CD4-positive, alpha-beta T cell treated with Interleukin-2 at 100 ng/mL for 4 hours (primary cell): ENCODE measurements at regions not wholly inside any gene's neighbourhood (a gene's known extent, or its start where the extent isn't known, plus 50 kb on each side); places are given as distances from the start of the nearest gene placed in this dataset.
"Not testable (repeated sequence)": the region's sequence is repeated elsewhere in the genome, so short reads cannot be mapped to it uniquely, and the experiment has no call there.

Experiments
- DNase-seq: peaks from one replicate; pipeline ENCODE4 v3.0.0-alpha.2; 2020; ENCODE audit warnings: low spot score

DNA sequence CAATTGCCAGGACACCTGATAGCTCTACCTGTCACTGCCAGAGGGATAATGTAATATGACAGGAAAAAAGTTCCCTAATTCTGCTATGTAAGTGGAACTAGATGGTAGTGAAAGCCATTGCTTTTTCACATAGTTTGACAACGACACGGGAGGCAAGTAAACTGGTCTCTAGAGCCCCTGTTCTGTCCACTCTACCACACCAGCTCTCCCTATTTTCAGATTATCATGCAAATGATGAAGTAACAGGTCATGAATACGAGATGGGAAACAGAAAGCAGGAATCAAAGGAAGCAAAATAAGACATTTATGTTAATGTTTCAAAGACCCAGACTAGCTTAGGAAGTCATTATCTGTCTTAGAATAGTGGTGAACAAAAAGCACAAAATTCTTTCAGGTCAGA, 56.2 kb downstream of the TAF11L14 start:
- DNase-seq, result no peak

DNA sequence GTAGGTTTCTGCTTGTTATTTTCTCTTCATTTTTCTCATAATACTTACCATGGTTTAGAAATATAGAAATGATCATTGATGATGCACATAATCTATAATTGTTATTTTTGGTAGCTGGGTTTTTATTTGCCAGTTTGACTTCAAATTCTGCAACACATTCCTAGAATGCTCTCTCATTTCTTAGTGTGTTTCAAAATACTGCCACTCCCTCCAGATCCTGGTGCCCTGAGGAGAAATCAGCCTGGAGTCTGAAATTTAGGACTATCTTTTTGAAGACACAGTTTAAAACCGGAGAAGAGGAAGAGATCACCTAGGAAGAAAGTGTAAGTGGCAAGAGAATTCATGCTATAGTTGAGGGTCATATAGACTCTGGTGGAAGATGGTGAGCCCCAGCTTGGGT, 57.5 kb downstream of the TAF11L14 start:
- DNase-seq, result no peak

DNA sequence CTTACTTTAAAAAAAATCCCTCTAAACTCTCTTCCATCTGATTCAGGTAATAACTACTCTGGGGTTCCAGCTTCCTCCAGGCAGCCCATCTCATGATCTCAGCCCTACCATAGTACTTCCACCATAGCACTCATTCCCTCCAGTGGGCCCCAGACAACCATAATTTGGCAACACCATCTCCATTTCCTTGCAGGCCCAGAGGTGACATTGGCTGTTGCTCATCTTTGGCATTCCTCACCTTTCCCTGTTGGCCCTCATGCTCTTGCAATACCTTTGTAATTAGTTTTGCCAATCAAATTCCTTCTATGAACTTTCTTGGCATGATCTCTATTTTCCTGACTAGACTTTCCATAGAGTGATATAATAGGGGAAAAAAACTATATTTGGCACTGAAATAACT, 60.1 kb downstream of the TAF11L14 start:
- DNase-seq, result no peak

DNA sequence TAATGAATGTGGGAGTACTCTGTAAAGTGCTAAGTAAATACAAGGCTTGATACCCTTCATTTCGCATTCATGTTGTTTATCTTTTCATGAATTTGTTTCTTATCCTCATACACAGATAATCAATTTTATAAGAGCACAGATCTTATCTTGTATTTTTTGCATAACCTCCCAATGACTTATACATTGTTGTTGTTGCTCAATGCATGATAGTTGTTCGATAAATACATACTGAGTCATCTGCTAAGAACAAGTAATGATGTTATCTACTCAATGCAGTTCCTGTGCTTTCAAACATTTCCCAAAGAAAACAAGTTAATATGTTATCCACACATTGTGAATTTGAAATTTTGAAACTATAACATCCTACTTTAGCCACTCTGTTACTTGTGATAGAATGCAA, 60.7 kb downstream of the TAF11L14 start:
- DNase-seq, result no peak

DNA sequence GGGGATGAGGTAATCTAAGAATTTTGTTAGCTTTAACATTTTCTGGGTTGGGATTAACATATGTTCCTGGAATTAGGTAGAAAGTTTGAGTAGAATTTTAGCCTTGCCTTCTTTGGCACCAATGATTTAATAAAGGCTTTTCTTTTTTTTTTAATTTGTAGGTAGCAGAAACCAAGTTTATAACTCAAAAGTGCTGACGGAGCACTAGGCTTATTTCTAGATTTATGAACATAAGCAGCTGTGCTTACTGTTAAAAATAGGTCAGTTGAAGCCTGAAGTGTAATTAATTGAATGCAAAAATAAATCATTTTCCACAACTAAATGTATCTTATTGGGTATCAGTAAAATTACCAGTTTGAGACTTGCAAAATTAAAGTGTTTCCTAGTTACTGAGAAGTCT, 62.4 kb downstream of the TAF11L14 start:
- no peak for DNase-seq

DNA sequence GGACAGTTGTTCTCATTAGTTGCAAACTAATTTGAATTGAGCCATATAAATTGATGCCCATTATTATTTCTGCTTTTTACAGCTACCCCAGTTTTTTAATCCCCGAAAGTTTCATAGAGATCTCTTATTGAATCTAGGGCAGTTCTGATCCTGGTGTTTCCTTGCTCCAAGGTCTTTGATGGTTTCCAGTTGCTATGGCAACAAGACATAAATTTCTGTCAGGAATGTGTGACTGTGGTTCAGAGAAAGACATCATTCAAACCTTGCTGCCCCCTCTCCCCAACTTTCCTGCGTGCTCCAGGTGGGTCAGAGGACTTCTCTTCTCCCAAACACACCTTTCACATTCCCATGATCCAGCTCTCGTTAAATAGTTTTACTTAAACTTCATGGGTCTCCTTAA, 63.4 kb downstream of the TAF11L14 start:
- DNase-seq, result no peak

DNA sequence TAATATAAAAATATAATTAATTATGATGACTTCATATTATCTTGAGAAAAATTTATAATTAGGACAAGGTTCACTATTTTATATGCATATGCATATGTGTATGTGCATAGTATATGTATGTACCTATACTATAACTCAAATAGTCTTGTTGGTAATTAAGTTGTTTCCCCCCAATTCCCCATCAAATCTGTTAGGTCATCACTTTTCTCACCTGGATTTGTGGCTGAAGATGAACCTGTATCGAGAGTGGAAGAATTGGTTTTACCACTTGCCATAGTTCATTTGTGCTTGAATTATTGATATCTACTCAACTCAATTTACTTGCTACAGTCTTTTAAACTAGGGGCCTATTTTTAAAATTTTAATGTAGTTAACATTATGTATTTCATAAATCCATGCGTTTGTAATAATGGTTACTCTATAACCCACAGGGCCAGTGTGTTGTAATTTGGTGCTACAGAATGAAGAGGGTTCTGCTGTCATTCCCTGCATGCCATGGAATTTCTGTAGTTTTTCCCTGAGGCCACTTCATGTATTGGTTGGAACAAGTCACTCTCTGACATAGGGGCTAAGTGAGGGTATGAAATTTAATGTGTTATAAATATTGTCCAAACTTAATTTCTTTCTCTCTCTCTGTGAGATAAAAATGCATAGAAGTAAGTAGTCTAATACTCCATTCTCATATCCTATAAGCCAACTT, 74.9 kb downstream of the TAF11L14 start:
- no peak for DNase-seq

DNA sequence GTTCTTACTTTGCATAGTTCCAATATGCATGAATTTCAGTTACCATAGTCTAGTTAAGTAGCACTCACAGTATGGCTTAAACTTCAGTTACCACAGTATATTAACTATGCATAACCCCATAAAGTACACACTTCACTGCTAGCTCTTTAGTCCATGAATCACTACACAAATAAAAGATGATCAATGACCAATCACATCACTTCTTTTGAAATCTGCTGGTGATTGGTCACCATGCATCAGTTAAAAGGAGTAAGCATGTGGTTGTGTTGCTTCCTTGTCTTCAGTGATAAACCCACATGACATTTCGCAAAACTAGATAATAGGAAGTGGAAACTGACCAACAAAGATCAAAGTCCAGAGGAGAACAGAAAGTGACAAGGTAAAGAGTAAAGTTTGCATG, 79.0 kb downstream of the TAF11L14 start:
- no peak for DNase-seq

DNA sequence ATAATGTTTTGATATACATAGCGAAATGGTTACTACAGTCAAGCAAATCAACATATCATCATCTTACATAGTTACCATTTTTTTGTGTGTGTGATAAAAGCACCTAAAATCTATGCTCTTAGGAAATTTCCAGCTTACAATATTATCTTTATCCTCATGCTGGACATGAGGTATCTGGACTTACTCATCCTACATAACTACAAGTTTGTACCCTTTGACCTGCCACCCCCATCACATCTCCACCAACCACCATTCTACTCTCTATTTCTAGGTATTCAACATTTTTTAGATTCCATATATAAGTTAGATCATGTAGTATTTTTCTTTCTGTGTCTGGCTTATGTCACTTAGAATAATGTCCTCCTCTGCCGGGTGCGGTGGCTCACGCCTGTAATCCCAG, 79.9 kb downstream of the TAF11L14 start:
- DNase-seq, result no peak

DNA sequence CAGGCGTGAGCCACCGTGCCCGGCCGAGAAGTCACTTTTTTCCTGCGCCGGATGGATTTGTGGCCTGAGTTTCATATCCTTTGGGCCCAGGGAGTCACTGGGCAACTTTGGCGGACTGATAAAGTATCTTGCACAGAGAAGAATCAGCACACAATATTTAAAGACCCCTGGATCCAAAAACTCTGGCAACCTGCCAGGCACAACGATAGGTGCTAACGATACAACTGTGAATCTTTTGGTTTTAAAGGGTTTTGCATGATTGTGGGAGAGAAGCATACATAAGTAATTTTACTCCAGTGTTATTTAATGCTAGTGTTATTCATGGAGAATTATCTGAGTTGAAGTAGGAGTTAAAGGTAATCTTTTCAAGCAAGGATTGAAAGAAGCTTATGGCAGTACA, 85.3 kb downstream of the TAF11L14 start:
- no peak for DNase-seq

DNA sequence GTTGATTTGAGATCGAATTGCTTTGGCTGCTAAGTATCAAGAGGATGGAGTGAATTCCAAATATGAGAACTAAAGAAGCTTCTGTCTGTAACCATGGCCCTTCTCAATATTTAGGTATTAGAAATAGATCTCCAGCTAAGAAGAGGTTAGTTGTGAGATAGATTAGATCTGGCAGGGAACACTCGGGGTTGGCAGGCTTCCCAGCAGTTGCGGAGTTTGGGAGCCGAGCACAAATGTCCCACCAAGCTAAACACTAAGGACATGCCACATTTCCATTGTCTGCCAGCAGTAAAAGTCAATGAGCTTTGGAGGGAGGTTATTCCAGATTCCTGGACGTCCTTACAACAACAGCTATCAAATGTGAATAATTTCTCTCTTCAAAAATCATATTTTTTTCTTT, 85.8 kb downstream of the TAF11L14 start:
- no peak for DNase-seq

DNA sequence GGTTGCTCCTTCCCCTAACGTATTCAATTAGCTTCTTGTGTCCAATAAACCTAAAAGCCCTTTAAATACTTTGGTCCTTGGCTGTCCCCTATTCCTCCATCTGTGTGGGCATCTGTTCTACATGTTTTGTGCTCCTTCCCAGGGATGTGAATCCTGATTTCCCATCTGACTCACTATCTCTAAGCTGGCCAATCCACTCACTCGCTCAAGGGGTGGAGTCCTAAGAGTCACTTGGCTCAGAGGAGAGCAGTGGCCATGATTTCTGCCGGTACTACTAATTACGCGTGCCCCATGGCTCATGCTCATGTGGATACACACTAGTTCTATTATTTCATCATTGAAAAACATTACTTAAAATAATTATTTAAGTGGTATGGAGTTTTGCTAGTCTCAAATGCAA, 89.6 kb downstream of the TAF11L14 start:
- DNase-seq, result no peak

DNA sequence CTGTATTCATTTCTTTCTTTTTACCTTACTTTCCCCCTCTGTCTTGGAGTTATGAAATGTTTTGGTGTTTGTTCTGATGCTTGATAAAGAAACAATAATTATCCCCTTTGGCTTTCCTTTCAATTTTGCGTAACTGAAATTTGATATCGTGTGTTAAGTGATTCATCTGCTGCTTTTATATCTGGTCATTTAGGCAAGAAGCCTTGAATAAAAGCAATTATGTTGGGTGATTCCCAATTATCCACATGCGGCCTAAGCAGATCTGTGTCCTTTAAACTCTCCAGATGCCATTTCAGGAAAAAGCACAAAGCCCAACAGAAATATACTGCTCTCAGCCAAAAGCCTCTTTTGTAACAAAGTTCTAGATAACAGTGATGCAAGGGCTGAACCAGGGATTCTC, 92.8 kb downstream of the TAF11L14 start:
- no peak for DNase-seq

DNA sequence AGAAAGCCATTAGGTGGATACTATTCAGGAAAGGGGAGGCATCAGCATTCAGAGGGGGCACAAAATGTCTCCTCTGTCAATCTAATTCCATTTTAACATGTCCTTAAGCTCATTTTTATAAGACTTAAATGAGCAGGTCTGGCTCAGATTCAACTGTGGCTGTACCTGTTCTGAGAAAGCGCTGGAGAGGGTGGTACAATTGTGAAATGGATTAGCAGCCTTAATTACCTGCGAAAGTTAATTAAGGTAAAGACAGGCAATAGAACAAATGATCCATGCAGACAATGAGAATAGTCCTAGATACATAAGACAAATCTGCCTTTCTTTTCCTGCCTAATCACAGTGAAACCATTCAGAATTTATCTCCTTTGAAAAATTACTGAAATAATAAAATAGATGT, 96.2 kb downstream of the TAF11L14 start:
- DNase-seq, result no peak

DNA sequence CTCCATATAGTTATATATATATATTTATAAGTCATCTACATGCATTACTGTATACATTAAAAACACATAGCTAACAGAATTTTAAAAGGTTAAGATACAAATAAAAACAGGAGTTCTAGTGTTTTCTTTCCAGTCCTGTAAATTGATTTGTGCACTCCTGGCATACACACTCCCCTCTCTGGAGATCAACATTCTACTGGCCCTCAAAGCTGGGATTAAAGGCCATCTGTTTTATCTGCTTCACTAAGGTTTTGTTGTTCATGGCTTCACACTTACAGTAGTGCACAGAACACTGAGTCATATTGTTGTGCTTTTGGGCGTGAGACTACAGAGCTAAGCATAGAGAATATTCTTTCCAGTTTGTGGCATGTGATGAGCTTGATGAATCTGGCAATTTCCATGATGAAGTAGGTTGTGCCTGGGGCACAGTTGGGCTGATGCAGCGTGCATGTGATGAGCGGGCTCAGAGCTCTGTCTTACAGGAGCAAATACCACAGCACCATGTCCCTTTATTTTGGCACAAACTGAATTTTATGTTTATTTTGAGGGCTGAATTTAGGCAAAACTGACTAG, 98.2 kb downstream of the TAF11L14 start:
- DNase-seq, result no peak

DNA sequence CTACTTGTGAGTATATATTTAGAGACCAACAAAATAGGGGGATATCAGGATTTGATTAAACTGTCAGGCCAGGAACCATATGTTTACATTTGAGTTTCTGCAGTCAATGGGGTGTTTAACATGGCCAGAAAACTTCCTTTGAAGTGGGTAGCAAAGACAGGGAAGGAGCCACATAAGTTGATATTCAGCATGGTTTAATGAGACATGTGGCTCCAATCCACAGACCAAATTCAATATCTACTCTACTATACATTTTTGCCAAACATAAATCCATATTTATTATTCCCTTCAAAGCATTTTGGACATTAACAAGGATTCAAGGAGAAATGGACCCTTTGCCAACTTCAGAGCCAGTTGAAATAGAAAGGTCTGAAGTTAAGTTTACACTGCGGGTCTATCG, 99.8 kb downstream of the TAF11L14 start:
- no peak for DNase-seq

DNA sequence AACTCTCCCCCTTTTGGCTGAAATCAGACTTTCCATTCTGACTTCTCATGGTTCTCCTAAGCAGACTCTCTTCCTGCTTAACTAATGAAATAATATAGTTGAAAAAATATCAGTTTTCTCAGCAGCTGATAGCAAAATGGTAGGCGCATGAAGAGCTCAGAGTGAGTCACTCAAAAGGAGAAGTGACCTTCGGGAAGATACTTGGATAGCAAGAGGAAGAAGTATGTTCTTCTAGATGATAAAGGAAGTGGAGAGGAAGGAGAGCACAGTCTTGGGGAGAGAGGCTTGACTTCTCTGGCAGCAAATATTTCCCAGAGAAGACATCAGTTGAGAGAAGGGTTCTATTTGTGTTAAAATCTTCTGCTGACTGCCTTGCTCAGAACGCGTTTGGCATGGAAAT, 101.5 kb downstream of the TAF11L14 start:
- DNase-seq, result no peak

DNA sequence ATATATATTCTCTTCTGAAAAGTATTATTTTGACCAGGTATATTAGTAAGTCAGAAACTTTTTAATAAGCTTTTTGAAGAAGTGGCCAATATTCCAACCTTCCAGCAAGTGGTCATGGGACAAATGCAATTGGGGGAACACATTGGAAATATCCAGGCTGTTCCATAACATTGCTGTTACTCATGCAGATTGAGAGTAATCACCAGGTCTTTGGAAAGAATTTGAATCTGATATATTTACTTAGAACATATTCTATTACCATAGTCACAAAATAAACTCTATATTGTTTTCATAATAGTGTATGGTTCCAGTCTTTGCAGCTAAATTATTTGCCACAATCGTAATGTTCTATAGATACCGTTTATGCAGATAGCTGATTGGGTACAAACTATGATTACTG, 102.8 kb downstream of the TAF11L14 start:
- DNase-seq, result no peak

DNA sequence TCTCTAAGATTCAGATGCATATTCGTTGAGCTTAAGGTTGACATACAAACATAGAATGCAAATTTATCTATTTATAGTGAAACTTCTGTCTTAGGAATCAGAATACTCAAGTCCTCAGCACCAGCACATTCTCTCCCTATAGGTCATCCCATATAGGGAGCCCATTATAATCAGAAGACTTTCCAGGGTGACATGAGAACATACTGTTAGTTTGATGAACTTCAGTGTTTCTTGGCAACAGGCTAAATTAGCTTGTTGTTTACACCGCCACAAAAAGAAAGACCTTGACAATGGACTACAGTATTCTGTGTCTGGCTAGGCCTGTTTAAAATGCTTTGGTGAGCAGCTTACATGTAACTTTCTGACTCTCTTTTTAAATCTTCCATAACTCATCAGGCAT, 104.2 kb downstream of the TAF11L14 start:
- no peak for DNase-seq

DNA sequence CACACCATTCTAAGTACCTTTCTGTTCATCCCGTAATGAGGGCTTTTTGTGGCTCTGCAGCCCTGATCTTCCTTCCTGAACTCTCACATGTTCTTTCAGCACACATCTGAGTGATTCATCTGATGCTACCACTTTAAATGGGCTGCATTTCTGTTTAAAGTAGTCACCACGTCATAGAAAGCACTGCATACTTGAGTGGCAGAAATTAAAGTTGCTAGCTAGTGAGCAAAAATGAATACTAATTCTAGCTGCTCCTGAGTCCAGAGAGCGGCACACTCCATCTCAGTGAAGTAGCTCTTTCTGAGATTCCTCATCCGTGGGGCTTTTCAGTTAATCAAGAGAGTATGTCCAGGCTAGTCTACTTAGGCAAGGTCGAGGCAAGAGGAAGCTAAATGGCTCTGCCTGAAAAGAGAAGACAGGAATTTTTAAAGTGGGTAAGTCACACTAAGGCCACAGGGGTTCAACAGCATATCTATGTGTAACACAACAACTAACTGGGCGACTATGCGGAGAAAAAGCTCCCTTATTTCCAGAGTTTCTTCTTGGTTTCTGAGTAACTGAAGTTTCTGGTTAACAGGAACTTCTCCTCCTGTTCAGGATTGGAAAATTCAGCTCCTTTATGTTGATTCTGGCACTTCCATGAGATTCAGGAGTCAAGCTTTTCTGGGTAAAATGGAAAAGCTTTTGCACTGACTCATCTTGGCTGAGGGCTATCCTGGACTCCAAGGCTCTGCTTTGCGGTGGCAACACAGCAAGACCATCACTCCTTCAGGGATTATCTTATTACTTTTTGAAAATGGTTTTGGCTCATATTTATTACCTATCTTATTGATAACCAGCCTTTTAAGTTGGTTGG, 109.5 kb downstream of the TAF11L14 start:
- DNase-seq, result no peak

DNA sequence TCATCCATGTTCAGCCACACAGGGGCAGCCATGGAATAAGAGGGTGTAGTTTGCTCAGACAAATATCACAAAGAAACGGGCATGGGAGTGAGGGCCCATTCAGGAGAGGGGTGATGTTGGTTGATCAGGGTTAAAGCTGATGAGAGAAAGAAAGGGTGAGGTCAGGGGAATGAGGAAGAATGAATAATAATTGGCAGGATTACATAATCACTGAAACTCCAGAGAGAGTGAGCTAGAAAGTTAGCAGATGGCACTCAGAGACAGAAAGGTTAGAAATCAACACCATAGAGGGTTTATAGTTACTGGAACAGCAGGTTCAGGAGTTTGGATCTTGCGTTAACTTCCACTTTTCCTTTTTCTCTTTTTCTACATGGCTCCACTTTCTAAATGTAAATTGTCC, 113.9 kb downstream of the TAF11L14 start:
- DNase-seq, result no peak

DNA sequence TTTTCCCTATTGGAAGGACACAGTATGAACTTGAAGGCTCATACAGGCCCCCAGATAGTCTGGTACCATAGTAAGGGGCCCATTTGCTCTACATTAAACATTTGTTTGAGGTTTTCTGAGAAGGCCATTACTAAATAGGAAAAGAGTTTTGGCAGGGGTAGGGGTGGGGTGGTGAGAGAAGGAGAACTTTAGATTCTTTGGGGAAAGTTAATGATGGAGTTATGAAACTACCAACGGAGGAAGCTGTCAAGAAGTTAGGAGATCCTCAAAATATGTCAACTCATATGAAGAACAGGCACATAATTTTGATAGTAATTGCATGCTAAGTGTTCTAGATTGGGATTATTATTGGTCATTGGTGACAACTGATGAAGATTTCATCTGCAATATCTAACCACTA, 114.7 kb downstream of the TAF11L14 start:
- no peak for DNase-seq

DNA sequence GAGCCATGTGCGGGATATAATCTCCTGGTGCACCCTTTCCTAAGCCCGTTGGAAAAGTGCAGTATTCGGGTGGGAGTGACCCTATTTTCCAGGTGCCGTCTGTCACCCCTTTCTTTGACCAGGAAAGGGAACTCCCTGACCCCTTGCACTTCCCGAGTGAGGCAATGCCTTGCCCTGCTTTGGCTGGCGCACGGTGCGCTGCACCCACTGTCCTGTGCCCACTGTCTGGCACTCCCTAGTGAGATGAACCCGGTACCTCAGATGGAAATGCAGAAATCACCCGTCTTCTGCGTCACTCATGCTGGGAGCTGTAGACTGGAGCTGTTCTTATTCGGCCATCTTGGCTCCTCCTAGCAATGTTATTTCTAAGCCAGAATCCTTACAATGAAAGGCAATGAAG, 121.1 kb downstream of the TAF11L14 start:
- DNase-seq, result not testable (repeated sequence)
